HG03457 (cell line): ENCODE measurements at regions not wholly inside any gene's neighbourhood (a gene's known extent, or its start where the extent isn't known, plus 50 kb on each side); places are given as distances from the start of the nearest gene placed in this dataset.
"Not testable (repeated sequence)": the region's sequence is repeated elsewhere in the genome, so short reads cannot be mapped to it uniquely, and the experiment has no call there.

Experiments used
- ATAC-seq: cut with Tn5 transposase; IDR thresholded peaks from one replicate; pipeline ENCODE4 v1.9.1; 2021; ENCODE audit warnings: moderate number of reproducible peaks; ENCODE audit not compliant: unreplicated experiment

DNA sequence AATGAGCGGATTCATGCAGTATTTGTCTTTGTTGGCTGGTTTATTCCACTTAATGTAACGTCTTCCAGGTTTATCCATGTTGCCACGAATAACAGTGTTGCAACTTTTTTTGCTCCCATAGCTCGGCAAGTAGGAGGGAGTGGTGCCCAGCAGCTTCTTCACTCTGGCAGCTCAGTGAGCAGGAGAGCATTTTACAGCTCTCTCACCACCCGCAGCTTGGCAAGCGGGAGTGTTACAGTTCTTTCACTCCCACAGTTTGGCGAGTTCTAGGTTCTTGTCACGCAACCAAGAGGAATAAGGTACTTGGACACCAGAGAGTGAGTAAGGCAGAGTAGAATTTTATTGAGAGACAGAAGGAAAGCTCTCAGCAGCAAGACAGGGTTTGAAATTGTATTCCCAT is 935.2 kb downstream of the TBL1XR1 start:
- ATAC-seq: no peak

GRCh38 chr3:176247191-176247590 is 950.1 kb downstream of the TBL1XR1 start:
- ATAC-seq: no peak

DNA sequence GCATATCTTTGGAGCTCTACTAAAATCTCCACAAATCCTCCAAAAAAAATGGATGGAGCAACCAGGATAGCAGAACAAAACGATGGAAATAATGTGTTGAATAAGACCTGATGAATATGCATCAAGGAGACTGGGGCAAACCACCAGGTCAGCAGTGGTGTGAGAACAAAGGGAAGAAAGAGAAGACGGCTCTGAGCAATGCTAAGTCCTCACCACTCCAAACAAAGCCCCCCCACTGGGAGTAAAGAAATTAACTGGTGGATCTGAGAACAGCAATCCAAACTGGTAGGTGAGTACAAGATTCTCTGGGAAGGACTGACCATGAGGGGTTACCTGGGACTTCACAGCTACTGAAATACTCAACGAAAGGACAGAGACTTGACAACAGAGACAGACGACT is 977.3 kb downstream of the TBL1XR1 start:
- no peak for ATAC-seq

- ATAC-seq: no peak
These were observed 982.5 kb downstream of the TBL1XR1 start for GRCh38 chr3:176214758-176215157.

- not testable (repeated sequence) for ATAC-seq
These were observed 984.0 kb downstream of the TBL1XR1 start for GRCh38 chr3:176213314-176213713.

DNA sequence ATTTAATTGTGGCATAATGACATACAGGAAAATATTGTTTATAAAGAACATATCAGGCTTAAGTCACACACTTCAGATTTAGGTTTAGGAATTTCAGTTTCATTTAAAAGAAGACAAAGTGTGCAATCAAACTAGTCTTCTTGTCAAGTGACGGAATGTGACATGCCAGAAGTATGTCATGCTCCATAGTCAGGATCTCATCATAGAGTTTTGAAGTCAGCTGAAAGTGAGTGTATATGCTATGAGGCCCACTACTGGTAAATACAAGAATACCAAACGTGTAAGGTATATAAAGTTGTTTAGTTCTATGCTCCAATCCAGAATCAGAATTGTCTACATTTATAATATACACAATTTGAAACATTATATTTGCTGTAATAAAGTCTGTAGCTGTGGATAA is 988.4 kb downstream of the TBL1XR1 start:
- no peak for ATAC-seq

DNA sequence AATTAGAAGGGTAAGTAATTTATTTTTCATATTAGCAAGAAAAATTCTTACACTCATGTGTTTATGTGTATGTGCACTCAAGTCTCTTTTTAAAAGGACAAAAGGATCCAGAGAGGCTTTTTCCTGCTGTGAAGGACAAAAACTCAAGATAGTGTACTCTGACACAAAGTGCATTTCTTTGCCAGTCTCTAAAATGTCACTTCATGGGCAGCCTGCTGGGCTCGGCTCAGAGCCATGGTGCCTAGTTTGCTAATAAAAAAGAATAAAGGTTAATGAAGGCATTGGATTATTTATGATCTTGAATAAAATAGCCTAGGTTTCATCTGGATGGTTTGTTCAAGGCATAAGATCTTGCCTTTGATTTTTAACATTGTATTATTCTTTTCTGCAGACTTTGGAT is 989.0 kb downstream of the TBL1XR1 start:
- ATAC-seq: no peak

- no peak for ATAC-seq
These were observed 990.5 kb downstream of the TBL1XR1 start for GRCh38 chr3:176206809-176207208.

- no peak for ATAC-seq
These were observed 994.6 kb downstream of the TBL1XR1 start for GRCh38 chr3:176202652-176203051.

DNA sequence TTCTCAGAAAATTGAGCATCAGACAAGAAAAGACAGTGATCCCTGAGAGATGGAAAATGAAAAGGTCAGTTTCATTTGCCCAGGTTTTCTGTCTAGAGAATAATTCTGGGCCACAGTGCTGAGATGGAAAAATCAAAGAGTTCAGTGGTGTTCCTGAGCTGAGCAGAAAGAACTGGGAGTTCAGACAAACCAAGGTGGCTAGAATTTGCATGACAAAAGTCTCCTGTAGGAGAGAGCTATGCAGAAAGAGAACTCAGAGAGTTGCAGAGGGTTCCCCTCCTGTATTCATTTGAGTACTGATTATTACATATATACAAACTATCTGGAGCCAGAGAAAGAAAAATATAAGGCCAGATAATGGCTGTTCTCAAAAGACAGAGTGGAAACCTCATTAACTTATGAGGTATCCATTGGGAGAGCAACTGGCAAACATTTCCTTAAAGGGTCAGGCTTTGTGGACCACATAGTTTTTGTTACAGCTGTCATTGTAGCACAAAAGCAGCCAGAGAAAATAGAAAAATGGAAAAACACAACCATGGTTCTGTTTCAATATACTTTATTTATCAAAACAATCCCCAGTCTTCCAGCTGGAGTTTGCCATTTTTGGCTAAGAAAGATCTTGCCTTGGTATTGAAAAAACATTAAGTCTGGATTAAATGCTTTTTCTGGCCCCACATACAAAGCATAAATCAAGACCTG is 1004.1 kb downstream of the TBL1XR1 start:
- no peak for ATAC-seq

- no peak for ATAC-seq
These were observed 1006.5 kb downstream of the TBL1XR1 start for GRCh38 chr3:176190755-176191154.

- no peak for ATAC-seq
These were observed 1014.1 kb downstream of the TBL1XR1 start for GRCh38 chr3:176183181-176183580.

GRCh38 chr3:176174060-176174459 is 1023.2 kb downstream of the TBL1XR1 start:
- no peak for ATAC-seq

DNA sequence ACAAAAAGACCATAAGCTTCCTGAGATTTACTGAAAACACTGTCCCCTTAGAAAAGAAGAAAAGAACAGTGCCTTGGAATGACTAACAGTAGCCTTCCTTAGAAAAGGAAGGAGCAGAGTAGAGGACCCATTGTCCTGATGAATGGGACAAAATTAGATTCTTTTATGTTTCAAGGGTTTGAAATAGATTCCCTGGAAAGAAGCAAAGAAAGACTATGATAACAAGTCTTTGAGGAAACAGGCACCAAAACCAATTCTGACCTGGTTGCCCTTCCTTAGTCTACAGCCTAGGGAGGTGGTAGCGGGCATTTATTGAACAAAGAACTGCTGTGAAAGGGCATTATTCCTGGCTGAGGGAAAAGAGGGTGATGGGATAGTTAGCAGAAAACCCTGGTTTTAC is 1024.8 kb downstream of the TBL1XR1 start:
- no peak for ATAC-seq

- ATAC-seq: no peak
These were observed 1030.0 kb downstream of the TBL1XR1 start for GRCh38 chr3:176167272-176167671.

DNA sequence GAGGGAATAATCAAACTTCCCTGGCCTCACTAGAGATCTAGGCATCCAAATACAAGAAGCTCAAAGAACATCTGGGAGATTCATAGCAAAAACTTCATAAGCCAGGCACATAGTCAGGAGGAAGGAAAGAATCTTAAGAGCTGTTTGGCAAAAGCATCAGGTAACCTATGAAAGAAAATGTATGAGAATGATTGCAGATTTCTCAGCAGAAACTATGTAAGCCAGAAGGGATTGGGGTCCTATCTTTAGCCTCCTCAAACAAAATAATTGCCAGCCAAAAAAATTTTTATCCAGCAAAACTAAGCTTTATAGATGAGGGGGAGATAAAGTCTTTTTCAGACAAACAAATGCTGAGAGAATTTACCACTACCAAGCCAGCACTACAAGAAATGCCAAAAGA is 1036.3 kb downstream of the TBL1XR1 start:
- no peak for ATAC-seq

GRCh38 chr3:176159796-176160195 is 1037.5 kb downstream of the TBL1XR1 start:
- ATAC-seq: no peak

- ATAC-seq: no peak
These were observed 1042.3 kb downstream of the TBL1XR1 start for GRCh38 chr3:176155012-176155411.

DNA sequence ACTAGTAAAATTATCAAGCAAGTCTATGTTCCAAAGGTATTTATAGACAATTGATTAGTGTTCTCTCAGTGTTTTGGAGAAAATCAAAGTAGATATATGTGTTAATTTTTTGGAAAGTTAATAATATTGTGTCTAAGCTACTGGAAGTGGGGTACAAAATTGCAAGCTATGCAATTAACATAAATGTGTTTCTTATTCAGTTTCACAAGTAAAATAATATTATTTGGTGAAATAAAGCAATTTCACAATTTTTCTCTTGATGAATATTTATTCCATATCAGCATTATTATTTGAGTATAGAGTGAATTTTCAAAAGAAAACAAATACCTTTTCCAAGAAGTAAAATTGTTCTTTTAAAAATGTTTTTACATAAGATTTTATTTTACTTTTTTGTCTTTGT is 1047.7 kb downstream of the TBL1XR1 start:
- ATAC-seq: no peak

DNA sequence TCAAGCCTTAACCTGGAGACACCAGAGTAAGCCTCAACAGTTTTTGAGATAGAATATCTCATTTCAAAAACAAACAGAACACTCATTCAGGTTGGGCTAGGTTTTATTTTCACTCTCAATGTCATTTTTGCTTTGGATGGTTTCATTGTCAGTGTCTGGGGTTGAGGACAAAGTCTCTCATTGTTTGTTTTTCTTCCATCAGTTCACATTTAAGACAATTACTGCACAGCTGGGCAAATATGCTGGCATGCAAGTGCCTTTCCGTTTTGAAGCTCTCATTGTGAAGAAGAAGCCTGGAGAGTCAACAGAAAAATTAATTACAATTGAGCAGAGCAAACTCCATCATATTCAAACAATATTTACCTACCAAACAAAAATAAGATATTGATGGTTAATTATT is 1050.0 kb downstream of the TBL1XR1 start:
- no peak for ATAC-seq

DNA sequence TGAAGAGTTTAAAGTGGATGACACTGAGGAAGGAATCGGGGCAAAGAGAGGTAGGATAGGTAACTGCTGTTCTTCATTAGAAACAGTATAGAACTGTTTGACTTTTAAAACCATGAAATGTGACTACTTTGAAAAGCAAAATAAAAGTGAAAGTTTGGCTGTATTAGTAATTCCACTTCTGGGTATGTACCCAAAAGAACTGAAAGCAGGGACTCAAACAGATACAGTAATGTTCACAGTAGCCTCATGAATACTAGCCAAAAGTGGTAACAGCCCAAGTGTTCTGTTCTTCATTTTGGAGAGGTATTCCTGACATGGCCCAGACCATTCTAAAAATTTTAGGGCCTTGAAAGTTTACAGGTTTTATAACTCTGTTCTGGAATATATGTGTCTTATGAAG is 1055.4 kb downstream of the TBL1XR1 start:
- ATAC-seq: no peak

DNA sequence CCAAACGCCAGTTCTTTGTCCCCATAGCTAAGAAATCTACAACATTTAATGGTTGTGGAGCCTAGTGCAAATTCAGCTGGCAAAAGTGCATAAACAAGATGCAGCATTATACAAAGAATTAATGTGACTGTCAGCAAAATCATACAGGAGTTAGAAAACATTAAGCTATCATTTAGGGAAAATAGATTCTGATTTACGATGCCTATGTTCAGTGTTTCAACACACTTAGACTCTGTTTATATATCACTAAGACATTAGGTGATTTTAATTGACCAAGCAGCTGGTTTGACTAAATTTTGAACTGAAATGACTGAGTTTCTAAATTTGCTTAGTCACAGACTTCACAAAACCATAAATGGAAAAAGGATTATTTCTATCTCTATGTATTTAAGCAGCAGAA is 1076.8 kb downstream of the TBL1XR1 start:
- ATAC-seq: no peak

GRCh38 chr3:176119826-176120225 is 1077.5 kb downstream of the TBL1XR1 start:
- ATAC-seq: no peak
